ENCODE measurements at regions not wholly inside any gene's neighbourhood (a gene's known extent, or its start where the extent isn't known, plus 50 kb on each side); places are given as distances from the start of the nearest gene placed in this dataset.

DNA sequence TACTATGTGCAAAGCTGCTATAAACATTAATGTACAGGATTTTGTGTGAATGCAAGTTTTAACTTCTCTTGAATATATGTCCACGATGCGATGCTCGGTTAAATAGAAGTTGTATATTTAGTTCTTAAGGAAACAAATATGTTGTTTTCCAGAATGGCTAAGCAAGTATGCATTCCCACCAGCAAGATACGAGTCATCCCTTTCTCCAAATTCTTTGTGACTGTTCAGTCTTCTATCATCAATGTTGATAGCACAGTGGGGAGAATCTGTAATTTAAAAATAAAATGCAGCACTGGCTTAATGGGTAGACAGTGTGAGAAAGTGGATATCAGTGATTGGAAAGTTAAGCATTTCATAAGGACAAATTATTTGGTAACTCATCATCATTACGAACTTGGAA, 1340.8 kb downstream of the PCDH9 start:
- Histone ChIP-seq H3K79me1 (ENCODE audit: low read depth in 1 of 2, low read length in 2 of 2) (no peaks in the 10 kb centered on the region), H3K9ac (ENCODE audit: low read depth, low read length) (no peak overlapping the region), H3K4me3 (ENCODE audit: insufficient read depth, low read depth, low read length) (no peak overlapping the region), H3K4me2 (ENCODE audit: low read depth, low read length) (no peak overlapping the region), H3K14ac (replicated peaks; ENCODE audit: low read depth, low read length) (no peak overlapping the region; the same call in 1 of the 2 replicates), H2AK5ac (ENCODE audit: low read depth, low read length) (no peak overlapping the region), H3K23ac (ENCODE audit: low read depth, low read length) (no peak overlapping the region), H2BK20ac (ENCODE audit: low read depth, low read length) (no peak overlapping the region), H2AK9ac (replicated peaks; ENCODE audit: low read depth, low read length, poor library complexity) (no peak overlapping the region), H3K18ac (ENCODE audit: low read depth, low read length) (no peak overlapping the region), H3K9me3 (ENCODE audit: control insufficient read depth, insufficient read depth, low read length) (no peaks in the 10 kb centered on the region), H2BK15ac (ENCODE audit: low read depth, low read length) (no peak overlapping the region), H3K27ac (ENCODE audit: insufficient read depth, low read length) (no peak overlapping the region), H3K4ac (ENCODE audit: low read depth, low read length) (no peak overlapping the region), H2AFZ (replicated peaks; ENCODE audit: low read length, poor library complexity) (no peak overlapping the region), H2BK120ac (ENCODE audit: low read depth, low read length) (no peak overlapping the region), H4K20me1 (ENCODE audit: insufficient read depth, low read length) (no peaks in the 10 kb centered on the region), H4K91ac (ENCODE audit: insufficient read depth, low read depth, low read length) (no peak overlapping the region), H3K9me1 (ENCODE audit: insufficient read depth, low read length) (no peaks in the 10 kb centered on the region), H4K5ac (ENCODE audit: low read depth, low read length) (no peak overlapping the region), H3K4me1 (ENCODE audit: control insufficient read depth, insufficient read depth, low read length) (no peaks in the 10 kb centered on the region), H4K8ac (ENCODE audit: low read depth in 2 of 2, low read length in 2 of 2) (no peak overlapping the region), H3K36me3 (ENCODE audit: control insufficient read depth, insufficient read depth, low read length) (no peaks in the 10 kb centered on the region), H3K27me3 (ENCODE audit: control insufficient read depth, insufficient read depth, low read length) (no peaks in the 10 kb centered on the region), H3K56ac (ENCODE audit: extremely low read depth, insufficient read depth, low read length) (no peak overlapping the region), H2BK5ac (ENCODE audit: low read depth, low read length, poor library complexity, severe bottlenecking) (no peak overlapping the region)
- POLR2A ChIA-PET (ENCODE audit: unreplicated experiment): no interaction called here
- in situ Hi-C loops (cut with MboI; ENCODE audit: low sequenced_read_pairs) (no loop called here), dilution Hi-C loops (cut with HindIII; ENCODE audit: low sequenced_read_pairs, unreplicated experiment) (no loop called here), intact Hi-C loops (cut with micrococcal nuclease) (no loop called here)
- BruUV-seq (replicated peaks): no TSS peak
- no CpG with 5 or more reads among the region's 5 CpGs for WGBS, 2 experiments (ENCODE audit: extremely low coverage in 2 of 2, insufficient read length in 1 of 2)
- CTCF ChIA-PET: no interaction called here
- DNase-seq (peak; percentile 47), ATAC-seq (ENCODE audit: low read depth) (peak; percentile 64)
- TF ChIP-seq BHLHE40 (IDR thresholded peaks at IDR 0.05; ENCODE audit: low read depth, low read length): no peak
- TF ChIP-seq MAZ (IDR thresholded peaks at IDR 0.05; ENCODE audit: borderline replicate concordance, low read depth, low read length): no peak
- no peak for TF ChIP-seq POLR2A (IDR thresholded peaks at IDR 0.05; ENCODE audit: low read depth, low read length)
